ENCODE measurements at regions not wholly inside any gene's neighbourhood (a gene's known extent, or its start where the extent isn't known, plus 50 kb on each side); places are given as distances from the start of the nearest gene placed in this dataset.
A peak's percentile ranks its signal among the peaks of the same experiment; 100 is the strongest.
"Not testable (repeated sequence)": the region's sequence is repeated elsewhere in the genome, so short reads cannot be mapped to it uniquely, and the experiment has no call there.

- no peak overlapping the region for H3K4me3 ChIP-seq (ENCODE audit: low read depth, low read length)
- no peak for DNase-seq (ENCODE audit: low read depth)
- no peak for TF ChIP-seq CTCF (conservative IDR thresholded peaks at IDR 0.05; ENCODE audit: low read depth, low read length)
Measured at GRCh38 chr7:49500741-49501140, 272.7 kb upstream of the VWC2 start.

- H3K4me3 ChIP-seq (ENCODE audit: low read depth, low read length); DNase-seq (ENCODE audit: low read depth): not testable (repeated sequence)
Measured at GRCh38 chr7:49507206-49507605, 266.2 kb upstream of the VWC2 start.

- no peak for TF ChIP-seq CTCF (conservative IDR thresholded peaks at IDR 0.05; ENCODE audit: low read depth, low read length)
- peak; percentile 38 for DNase-seq (ENCODE audit: low read depth)
- no peak overlapping the region for H3K4me3 ChIP-seq (ENCODE audit: low read depth, low read length)
Measured at GRCh38 chr7:49513911-49514310, 259.5 kb upstream of the VWC2 start.

GRCh38 chr7:49520951-49521350, 252.5 kb upstream of the VWC2 start:
- no peak overlapping the region for H3K4me3 ChIP-seq (ENCODE audit: low read depth, low read length)
- no peak for TF ChIP-seq CTCF (conservative IDR thresholded peaks at IDR 0.05; ENCODE audit: low read depth, low read length)
- DNase-seq (ENCODE audit: low read depth): no peak

- no peak for TF ChIP-seq CTCF (conservative IDR thresholded peaks at IDR 0.05; ENCODE audit: low read depth, low read length)
- H3K4me3 ChIP-seq (ENCODE audit: low read depth, low read length): no peak overlapping the region
- DNase-seq (ENCODE audit: low read depth): no peak
Measured at GRCh38 chr7:49522111-49522510, 251.3 kb upstream of the VWC2 start.

GRCh38 chr7:49523870-49524269, 249.6 kb upstream of the VWC2 start:
- no peak for DNase-seq (ENCODE audit: low read depth)

GRCh38 chr7:49527182-49527581, 246.3 kb upstream of the VWC2 start:
- no peak for DNase-seq (ENCODE audit: low read depth)
- TF ChIP-seq CTCF (conservative IDR thresholded peaks at IDR 0.05; ENCODE audit: low read depth, low read length): no peak
- no peak overlapping the region for H3K4me3 ChIP-seq (ENCODE audit: low read depth, low read length)

More at GRCh38 chr7:49523870-49524269, 249.6 kb upstream of the VWC2 start:
- TF ChIP-seq CTCF (conservative IDR thresholded peaks at IDR 0.05; ENCODE audit: low read depth, low read length): no peak
- H3K4me3 ChIP-seq (ENCODE audit: low read depth, low read length): no peak overlapping the region

- DNase-seq (ENCODE audit: low read depth): peak; percentile 62
- no peak overlapping the region for H3K4me3 ChIP-seq (ENCODE audit: low read depth, low read length)
- TF ChIP-seq CTCF (conservative IDR thresholded peaks at IDR 0.05; ENCODE audit: low read depth, low read length): no peak
Measured at GRCh38 chr7:49530481-49530880, 243.0 kb upstream of the VWC2 start.

Measured in epithelial cell of proximal tubule (primary cell).